K562 (cell line): ENCODE measurements at regions not wholly inside any gene's neighbourhood (a gene's known extent, or its start where the extent isn't known, plus 50 kb on each side); places are given as distances from the start of the nearest gene placed in this dataset.
A peak's percentile ranks its signal among the peaks of the same experiment; 100 is the strongest.

Source experiments
- ATAC-seq: fragments of 200-7000 bp; cut with Tn5 transposase; 3 replicates; pipeline ENCODE4 v1.9.1; 2020; ENCODE audit warnings: moderate library complexity
- BruUV-seq: library from RNA; stranded (reverse); fragments of 400-500 nt; replicated peaks from 2 replicates; lab custom pipeline; 2021; lab: Mats Ljungman, UMichigan
- CTCF ChIA-PET: fragments of 300-600 bp; formaldehyde crosslinking; extraction: SDS; loops from one replicate; lab custom pipeline; 2021; ENCODE audit warnings: low intra/inter-chr PET ratio; lab: Yijun Ruan, JAX
- POLR2A ChIA-PET: fragments of 300-600, 350-650 bp; sonication (Branson Sonifier 250); formaldehyde crosslinking; extraction: SDS; loops from one replicate; lab custom pipeline; 2021; ENCODE audit warnings: antibody characterized with exemption, inconsistent platforms; lab: Yijun Ruan, JAX
- DNase-seq, 4 experiments: peaks; one replicate each; pipeline versions ENCODE4 v3.0.0 to v3.0.0-alpha.2; 2011 to 2018; ENCODE audit warnings: low spot score in 3 of 4, mixed read lengths in 3 of 4; ENCODE audit errors: extremely low read depth in 1 of 4
- FAIRE-seq: peaks from 2 replicates; lab custom pipeline; 2011; peaks lifted over from hg19 to GRCh38; lab: Jason Lieb, UNC
- H2AFZ ChIP-seq: 2 replicates; pipeline ENCODE4 v1.6.0; 2011; ENCODE audit warnings: low read depth, low read length, control low read depth, inconsistent platforms
- H3K27ac ChIP-seq: fragments of 200-600 bp; 3 replicates; pipeline ENCODE4 v1.8.0; 2011; ENCODE audit warnings: low read depth, mild to moderate bottlenecking, control low read depth, inconsistent platforms, low read length, moderate library complexity, mixed read lengths; ENCODE audit errors: extremely low read depth
- H3K27me3 ChIP-seq, 2 experiments: fragments of 300-600 bp in 1 of 2; 2 replicates in 1 of 2; 3 replicates in 1 of 2; pipeline versions ENCODE4 v1.6.0 to v1.8.0; 2011; ENCODE audit warnings: inconsistent platforms in 2 of 2, low read length in 2 of 2, mild to moderate bottlenecking in 1 of 2, mixed read lengths in 1 of 2, moderate library complexity in 1 of 2; ENCODE audit not compliant: control insufficient read depth in 2 of 2, insufficient read depth in 2 of 2
- H3K36me3 ChIP-seq: fragments of 300-600 bp; 3 replicates; pipeline ENCODE4 v1.8.0; 2011; ENCODE audit warnings: mild to moderate bottlenecking, low read length, inconsistent platforms; ENCODE audit not compliant: control insufficient read depth, insufficient read depth
- H3K4me1 ChIP-seq, 2 experiments: fragments of 200-600 bp in 1 of 2; replicated peaks in 1 of 2; 2 replicates in 1 of 2; 3 replicates in 1 of 2; pipeline versions ENCODE4 v1.5.1 to v1.8.0; 2011; ENCODE audit warnings: inconsistent platforms in 2 of 2, low read length in 2 of 2, mild to moderate bottlenecking in 1 of 2, mixed read lengths in 1 of 2, moderate library complexity in 1 of 2; ENCODE audit not compliant: control insufficient read depth in 2 of 2, insufficient read depth in 2 of 2
- H3K4me2 ChIP-seq: 2 replicates; pipeline ENCODE4 v1.6.1; 2011; ENCODE audit warnings: low read length, control low read depth, inconsistent platforms, mixed read lengths; ENCODE audit not compliant: insufficient read depth
- H3K4me3 ChIP-seq: fragments of 200-600 bp; sonication (generic), shearing (Covaris generic); 2 replicates; pipeline ENCODE4 v1.5.1; 2016; ENCODE audit warnings: control low read depth, inconsistent platforms
- H3K79me2 ChIP-seq: fragments of 200-600 bp; 3 replicates; pipeline ENCODE4 v1.8.0; 2011; ENCODE audit warnings: low read length, inconsistent platforms; ENCODE audit not compliant: control insufficient read depth, insufficient read depth
- H3K9ac ChIP-seq, 2 experiments: 2 replicates each; pipeline versions ENCODE4 v1.6.0 to v1.6.1; 2011; ENCODE audit warnings: low read depth in 2 of 2, low read length in 2 of 2, control low read depth in 1 of 2, inconsistent platforms in 1 of 2, mild to moderate bottlenecking in 1 of 2, mixed read lengths in 1 of 2; ENCODE audit not compliant: insufficient read depth in 1 of 2
- H3K9me1 ChIP-seq: one replicate; pipeline ENCODE4 v1.6.0; 2011; ENCODE audit warnings: inconsistent platforms, mild to moderate bottlenecking, low read length, moderate library complexity; ENCODE audit not compliant: control insufficient read depth, insufficient read depth
- H3K9me3 ChIP-seq: replicated peaks from 2 replicates; pipeline ENCODE4 v1.5.1; 2011; ENCODE audit warnings: low read depth, low read length, inconsistent platforms; ENCODE audit not compliant: control insufficient read depth, insufficient read depth
- H4K20me1 ChIP-seq: replicated peaks from 2 replicates; pipeline ENCODE4 v1.6.1; 2011; ENCODE audit warnings: low read length, inconsistent platforms, mixed read lengths; ENCODE audit not compliant: control insufficient read depth, insufficient read depth
- ARID4B ChIP-seq: sonication (generic); formaldehyde crosslinking; IDR thresholded peaks from 2 replicates; pipeline ENCODE4 v1.8.0; 2022; ENCODE audit warnings: mild to moderate bottlenecking, missing genetic modification reagents
- CBFA2T2 ChIP-seq: fragments of 450-650 bp; conservative IDR thresholded peaks from 2 replicates; pipeline ENCODE4 v1.6.1; 2017; ENCODE audit warnings: mild to moderate bottlenecking
- LEF1 ChIP-seq: fragments of 450-650 bp; IDR thresholded peaks from 2 replicates; pipeline ENCODE4 v1.6.1; 2016; ENCODE audit warnings: mild to moderate bottlenecking
- SIX5 ChIP-seq, 2 experiments: IDR thresholded peaks; 2 replicates each; pipeline ENCODE4 v1.6.1; 2011; ENCODE audit warnings: low read length in 2 of 2, borderline replicate concordance in 1 of 2, low read depth in 1 of 2, mild to moderate bottlenecking in 1 of 2, moderate library complexity in 1 of 2; ENCODE audit not compliant: insufficient read depth in 1 of 2
- SLC30A9 ChIP-seq: fragments of 250-450 bp; sonication (Bioruptor Pico); IDR thresholded peaks from 2 replicates; pipeline ENCODE4 v1.8.0; 2022; ENCODE audit warnings: mild to moderate bottlenecking, moderate library complexity
- SRF ChIP-seq, 2 experiments: fragments of 250-450, 450-650 bp in 1 of 2; sonication (Bioruptor Pico) in 1 of 2; sonication (generic) in 1 of 2; formaldehyde crosslinking; IDR thresholded peaks; 2 replicates each; pipeline versions ENCODE4 v1.5.0 to v1.5.1; 2020 to 2022; ENCODE audit warnings: mild to moderate bottlenecking in 1 of 2, missing genetic modification reagents in 1 of 2
- STAT6 ChIP-seq: sonication (generic); formaldehyde crosslinking; IDR thresholded peaks from 2 replicates; pipeline ENCODE4 v1.8.1; 2023; ENCODE audit warnings: mild to moderate bottlenecking, missing genetic modification reagents
- TFAM ChIP-seq: fragments of 250-450 bp; sonication (Bioruptor Pico); conservative IDR thresholded peaks from 2 replicates; pipeline ENCODE4 v1.5.0; 2021; ENCODE audit warnings: mild to moderate bottlenecking, moderate library complexity
- U2AF2 ChIP-seq: fragments of 200-400 bp; formaldehyde crosslinking; optimal IDR thresholded peaks from 2 replicates; pipeline ENCODE3; 2017; ENCODE audit warnings: low read depth, mild to moderate bottlenecking, low read length
- VEZF1 ChIP-seq: fragments of 200-800 bp; sonication (Bioruptor generic); IDR thresholded peaks from 2 replicates; pipeline ENCODE4 v1.6.1; 2017; ENCODE audit warnings: missing genetic modification characterization, missing compliant biosample characterization
- ZBTB26 ChIP-seq: fragments of 450-650 bp; formaldehyde crosslinking; IDR thresholded peaks from 2 replicates; pipeline ENCODE4 v1.4.0; 2022; ENCODE audit warnings: missing genetic modification characterization
- ZNF263 ChIP-seq: sonication (generic); formaldehyde crosslinking; IDR thresholded peaks from 2 replicates; pipeline ENCODE4 v1.8.0; 2022; ENCODE audit warnings: mild to moderate bottlenecking, missing genetic modification reagents, borderline replicate concordance
- ZNF445 ChIP-seq: fragments of 250-450 bp; sonication (Bioruptor Pico); IDR thresholded peaks from 2 replicates; pipeline ENCODE4 v1.4.0; 2020; ENCODE audit warnings: low read depth, mild to moderate bottlenecking, moderate library complexity
- WGBS: fragments of 100-300 bp; shearing (Covaris generic); methylation state at CpG from one replicate; pipeline ENCODE4 v1.1.6; 2016; ENCODE audit warnings: low coverage, mixed read lengths; ENCODE audit not compliant: insufficient coverage; ENCODE audit errors: missing lambda C conversion rate; 5-methylcytosine and 5-hydroxymethylcytosine counted together
- in situ Hi-C: fragments of 300-500 bp; cut with MboI; formaldehyde crosslinking; loops from 4 replicates; pipeline ENCODE4 v1.15.0; 2018; ENCODE audit warnings: inconsistent platforms, mixed read lengths
- intact Hi-C: fragments of 100-400 bp; cut with micrococcal nuclease; formaldehyde crosslinking; loops from 2 replicates; pipeline ENCODE4 v1.14.2; 2022

- H3K9ac ChIP-seq = peak overlapping the region in 1 of 2 experiments; percentile 57; a peak in 1 of 4 replicates
- peaks cover 0 to 12% of the 10 kb centered on the region in 2 experiments; a peak in 3 of 5 replicates for H3K27me3 ChIP-seq
- FAIRE-seq (no peak), DNase-seq (no peak), ATAC-seq (no peak)
- intact Hi-C loops = no loop called here
- H3K27ac ChIP-seq = no peak overlapping the region
- H2AFZ ChIP-seq = no peak overlapping the region
- no peak overlapping the region for H3K4me3 ChIP-seq
- H3K9me3 ChIP-seq = no peaks in the 10 kb centered on the region
- in situ Hi-C loops = no loop called here
- no peaks in the 10 kb centered on the region for H3K79me2 ChIP-seq
- no TSS peak for BruUV-seq
- POLR2A ChIA-PET = interaction anchor here (0.6 to 1.7 kb wide), 3 partner anchors 9 to 87 kb away, joined by 3 to 5 read pairs (median 3); no protein-coding TSS in a partner anchor
- peaks cover 47% of the 10 kb centered on the region in 2 experiments for H3K4me1 ChIP-seq
- CTCF ChIA-PET = interaction anchor here (0.6 kb wide), 1 partner anchor 130 kb away, joined by 3 read pairs; no protein-coding TSS in a partner anchor
- H4K20me1 ChIP-seq = peaks cover 3% of the 10 kb centered on the region; the same call in 1 of the 2 replicates
- H3K9me1 ChIP-seq = no peaks in the 10 kb centered on the region
- no peak overlapping the region for H3K4me2 ChIP-seq
- H3K36me3 ChIP-seq = no peaks in the 10 kb centered on the region
- WGBS = 53% methylated on average over 10 of the region's 11 CpGs
- TF ChIP-seq STAT6 = no peak
- TF ChIP-seq ZNF445 (CRISPR knock-in tag) = no peak
- no peak for TF ChIP-seq SLC30A9
- no peak for TF ChIP-seq TFAM (CRISPR knock-in tag)
- TF ChIP-seq ARID4B = no peak
- TF ChIP-seq VEZF1 = no peak
- no peak for TF ChIP-seq CBFA2T2
- no peak for TF ChIP-seq ZNF263 (CRISPR knock-in tag)
- TF ChIP-seq SIX5 (IDR thresholded peaks at IDR 0.05; ENCODE audit: borderline replicate concordance in 1 of 2, insufficient read depth in 1 of 2, low read depth in 1 of 2, low read length in 2 of 2) = no peak
- TF ChIP-seq ZBTB26 (CRISPR knock-in tag) = no peak
- TF ChIP-seq LEF1 = no peak
- TF ChIP-seq SRF (CRISPR knock-in tag; IDR thresholded peaks at IDR 0.05) = no peak
- no peak for TF ChIP-seq U2AF2
Measured at GRCh38 chr2:9755008-9755407, 88.3 kb upstream of the TAF1B start.
